ENCODE measurements at regions not wholly inside any gene's neighbourhood (a gene's known extent, or its start where the extent isn't known, plus 50 kb on each side); places are given as distances from the start of the nearest gene placed in this dataset.
A peak's percentile ranks its signal among the peaks of the same experiment; 100 is the strongest.

DNA sequence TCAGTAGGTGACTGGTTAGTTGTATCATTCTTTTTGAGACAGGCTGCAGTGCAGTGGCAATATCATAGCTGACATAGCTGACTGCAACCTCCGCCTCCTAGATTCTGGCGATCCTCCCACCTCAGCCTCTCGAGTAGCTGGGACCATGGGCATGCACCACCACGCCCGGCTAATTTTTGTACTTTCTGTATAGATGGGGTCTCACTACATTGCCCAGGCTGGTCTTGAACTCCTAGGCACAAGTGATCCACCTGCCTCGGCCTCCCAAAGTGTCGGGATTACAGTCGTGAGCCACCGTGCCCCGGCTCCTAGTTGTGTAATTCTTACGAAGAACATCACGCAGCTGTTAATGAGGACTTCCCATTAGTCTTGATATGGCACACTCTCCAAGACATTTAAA lies 123.4 kb upstream of the VKORC1L1 start:
- intact Hi-C loops (cut with micrococcal nuclease) = no loop called here
- TF ChIP-seq, protein P1, sequence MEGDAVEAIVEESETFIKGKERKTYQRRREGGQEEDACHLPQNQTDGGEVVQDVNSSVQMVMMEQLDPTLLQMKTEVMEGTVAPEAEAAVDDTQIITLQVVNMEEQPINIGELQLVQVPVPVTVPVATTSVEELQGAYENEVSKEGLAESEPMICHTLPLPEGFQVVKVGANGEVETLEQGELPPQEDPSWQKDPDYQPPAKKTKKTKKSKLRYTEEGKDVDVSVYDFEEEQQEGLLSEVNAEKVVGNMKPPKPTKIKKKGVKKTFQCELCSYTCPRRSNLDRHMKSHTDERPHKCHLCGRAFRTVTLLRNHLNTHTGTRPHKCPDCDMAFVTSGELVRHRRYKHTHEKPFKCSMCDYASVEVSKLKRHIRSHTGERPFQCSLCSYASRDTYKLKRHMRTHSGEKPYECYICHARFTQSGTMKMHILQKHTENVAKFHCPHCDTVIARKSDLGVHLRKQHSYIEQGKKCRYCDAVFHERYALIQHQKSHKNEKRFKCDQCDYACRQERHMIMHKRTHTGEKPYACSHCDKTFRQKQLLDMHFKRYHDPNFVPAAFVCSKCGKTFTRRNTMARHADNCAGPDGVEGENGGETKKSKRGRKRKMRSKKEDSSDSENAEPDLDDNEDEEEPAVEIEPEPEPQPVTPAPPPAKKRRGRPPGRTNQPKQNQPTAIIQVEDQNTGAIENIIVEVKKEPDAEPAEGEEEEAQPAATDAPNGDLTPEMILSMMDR (conservative IDR thresholded peaks at IDR 0.05; ENCODE audit: low read depth, low read length) = no peak
- TF ChIP-seq NFE2L2 (IDR thresholded peaks at IDR 0.05; ENCODE audit: low read depth, low read length) (no peak), MXI1 (IDR thresholded peaks at IDR 0.05; ENCODE audit: borderline replicate concordance, low read depth, low read length) (no peak), RAD21 (IDR thresholded peaks at IDR 0.05; ENCODE audit: low read length) (no peak), SMC3 (IDR thresholded peaks at IDR 0.05; ENCODE audit: low read depth, low read length) (no peak)

More for the DNA sequence above, 123.4 kb upstream of the VKORC1L1 start:
- no peak overlapping the region for H3K56ac ChIP-seq (ENCODE audit: extremely low read depth, insufficient read depth, low read length)
- no peak overlapping the region for H2AK5ac ChIP-seq (ENCODE audit: low read depth, low read length)
- H3K4me3 ChIP-seq (ENCODE audit: insufficient read depth, low read depth, low read length) = no peak overlapping the region
- H3K23ac ChIP-seq (ENCODE audit: low read depth, low read length) = no peak overlapping the region
- in situ Hi-C loops (cut with MboI; ENCODE audit: low sequenced_read_pairs) (loop anchor here (25.0 kb wide), 1 partner anchor 213 kb away; no protein-coding TSS in a partner anchor), dilution Hi-C loops (cut with HindIII; ENCODE audit: low sequenced_read_pairs, unreplicated experiment) (no loop called here)
- H2BK5ac ChIP-seq (ENCODE audit: low read depth, low read length, poor library complexity, severe bottlenecking) = peak overlapping the region; percentile 48
- H4K5ac ChIP-seq (ENCODE audit: low read depth, low read length) = no peak overlapping the region
- ATAC-seq (ENCODE audit: low read depth) (no peak), DNase-seq (no peak)
- H3K18ac ChIP-seq (ENCODE audit: low read depth, low read length) = no peak overlapping the region
- ChIA-PET POLR2A (ENCODE audit: unreplicated experiment) (no interaction called here), CTCF (interaction anchor here (0.6 kb wide), 1 partner anchor 7 kb away, joined by 4 read pairs; no protein-coding TSS in a partner anchor)
- no peak overlapping the region for H3K4ac ChIP-seq (ENCODE audit: low read depth, low read length)
- H3K9me3 ChIP-seq (ENCODE audit: control insufficient read depth, insufficient read depth, low read length) = no peaks in the 10 kb centered on the region
- H2BK120ac ChIP-seq (ENCODE audit: low read depth, low read length) = no peak overlapping the region
- BruUV-seq (replicated peaks) = no TSS peak
- H2BK20ac ChIP-seq (ENCODE audit: low read depth, low read length) = no peak overlapping the region
- peaks cover 5% of the 10 kb centered on the region for H3K4me1 ChIP-seq (ENCODE audit: control insufficient read depth, insufficient read depth, low read length)
- 0 out of 2 replicates have a peak overlapping the region, but pooled peaks have one; percentile 23 for H4K91ac ChIP-seq (ENCODE audit: insufficient read depth, low read depth, low read length)
- H3K9me1 ChIP-seq (ENCODE audit: insufficient read depth, low read length) = peaks cover 7% of the 10 kb centered on the region; the same call in 1 of the 2 replicates
- H2AFZ ChIP-seq (replicated peaks; ENCODE audit: low read length, poor library complexity) = no peak overlapping the region
- H3K9ac ChIP-seq (ENCODE audit: low read depth, low read length) = no peak overlapping the region
- H3K79me1 ChIP-seq (ENCODE audit: low read depth in 1 of 2, low read length in 2 of 2) = peaks cover 13 to 55% of the 10 kb centered on the region in 2 experiments
- H4K8ac ChIP-seq (ENCODE audit: low read depth in 2 of 2, low read length in 2 of 2) = peak overlapping the region; percentile 40 to 74; a peak in 1 of 4 replicates
- no peak overlapping the region for H2AK9ac ChIP-seq (replicated peaks; ENCODE audit: low read depth, low read length, poor library complexity)
- no peak overlapping the region for H3K4me2 ChIP-seq (ENCODE audit: low read depth, low read length)
- H3K27ac ChIP-seq (ENCODE audit: insufficient read depth, low read length) = peak overlapping the region; percentile 38; the same call in 1 of the 2 replicates
- 0 out of 3 replicates have a peak overlapping the region, but pooled peaks have one; percentile 23 for H2BK15ac ChIP-seq (ENCODE audit: low read depth, low read length)
- H3K36me3 ChIP-seq (ENCODE audit: control insufficient read depth, insufficient read depth, low read length) = peaks cover 2% of the 10 kb centered on the region
- no peaks in the 10 kb centered on the region; the same call in 1 of the 2 replicates for H4K20me1 ChIP-seq (ENCODE audit: insufficient read depth, low read length)
- no peaks in the 10 kb centered on the region for H3K27me3 ChIP-seq (ENCODE audit: control insufficient read depth, insufficient read depth, low read length)
- H3K14ac ChIP-seq (replicated peaks; ENCODE audit: low read depth, low read length) = no peak overlapping the region
- WGBS, 2 experiments (ENCODE audit: extremely low coverage in 2 of 2, insufficient read length in 1 of 2) = 95% methylated on average over 4 of the region's 12 CpGs; no CpG with 5 or more reads in 1 of the 2 experiments

Data from IMR-90 (cell line).